ENCODE measurements at regions not wholly inside any gene's neighbourhood (a gene's known extent, or its start where the extent isn't known, plus 50 kb on each side); places are given as distances from the start of the nearest gene placed in this dataset.
"Not testable (repeated sequence)": the region's sequence is repeated elsewhere in the genome, so short reads cannot be mapped to it uniquely, and the experiment has no call there.

GRCh38 chr10:131833013-131833412 lies 67.8 kb upstream of the PPP2R2D start:
- DNase-seq = no peak

GRCh38 chr10:131833446-131834080 lies 67.2 kb upstream of the PPP2R2D start:
- no peak for DNase-seq

GRCh38 chr10:131834152-131834810 lies 66.5 kb upstream of the PPP2R2D start:
- no peak for DNase-seq

- no peak for DNase-seq
Measured at GRCh38 chr10:131838966-131839742, 61.7 kb upstream of the PPP2R2D start.

GRCh38 chr10:131839880-131840787 lies 60.7 kb upstream of the PPP2R2D start:
- not testable (repeated sequence) for DNase-seq

DNA sequence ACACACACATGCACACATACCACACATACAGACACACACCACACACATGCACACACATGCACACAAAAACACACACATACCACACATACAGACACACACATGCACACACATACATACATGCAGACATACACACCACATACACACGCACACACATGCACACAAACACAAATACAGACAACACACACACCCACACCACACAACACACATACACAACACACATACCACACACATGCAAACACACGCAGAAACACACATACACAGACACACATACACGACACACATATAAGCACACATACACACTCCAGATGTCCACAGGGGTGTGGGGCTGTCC lies 60.1 kb upstream of the PPP2R2D start:
- no peak for DNase-seq

DNA sequence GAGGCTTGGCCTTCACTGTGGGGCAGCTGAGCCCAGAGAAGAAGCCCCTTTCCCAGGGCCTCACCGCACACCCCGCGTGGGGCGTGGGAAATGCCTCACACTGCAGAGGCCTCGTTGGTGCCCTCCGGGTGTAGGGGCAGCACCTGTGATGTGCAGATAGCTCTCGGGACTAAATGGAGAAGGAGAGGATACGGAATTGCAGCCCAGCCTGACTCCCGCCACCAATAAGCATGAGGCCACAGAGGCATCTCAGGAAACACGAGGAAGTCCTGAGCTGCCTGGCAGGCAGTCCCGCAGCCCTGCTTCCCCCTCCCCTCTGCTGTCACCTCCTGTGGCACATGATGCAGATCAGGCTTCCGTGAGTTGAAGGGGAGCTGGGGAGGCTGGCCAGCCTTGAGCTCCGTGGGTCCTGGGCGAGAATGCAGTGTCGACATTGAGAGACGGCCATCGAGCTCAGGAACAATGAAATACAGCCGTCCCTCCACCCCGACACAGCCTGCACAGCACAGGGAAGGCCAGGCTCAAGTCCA lies 59.6 kb upstream of the PPP2R2D start:
- no peak for DNase-seq

GRCh38 chr10:131841661-131842139 lies 59.1 kb upstream of the PPP2R2D start:
- DNase-seq = no peak

DNA sequence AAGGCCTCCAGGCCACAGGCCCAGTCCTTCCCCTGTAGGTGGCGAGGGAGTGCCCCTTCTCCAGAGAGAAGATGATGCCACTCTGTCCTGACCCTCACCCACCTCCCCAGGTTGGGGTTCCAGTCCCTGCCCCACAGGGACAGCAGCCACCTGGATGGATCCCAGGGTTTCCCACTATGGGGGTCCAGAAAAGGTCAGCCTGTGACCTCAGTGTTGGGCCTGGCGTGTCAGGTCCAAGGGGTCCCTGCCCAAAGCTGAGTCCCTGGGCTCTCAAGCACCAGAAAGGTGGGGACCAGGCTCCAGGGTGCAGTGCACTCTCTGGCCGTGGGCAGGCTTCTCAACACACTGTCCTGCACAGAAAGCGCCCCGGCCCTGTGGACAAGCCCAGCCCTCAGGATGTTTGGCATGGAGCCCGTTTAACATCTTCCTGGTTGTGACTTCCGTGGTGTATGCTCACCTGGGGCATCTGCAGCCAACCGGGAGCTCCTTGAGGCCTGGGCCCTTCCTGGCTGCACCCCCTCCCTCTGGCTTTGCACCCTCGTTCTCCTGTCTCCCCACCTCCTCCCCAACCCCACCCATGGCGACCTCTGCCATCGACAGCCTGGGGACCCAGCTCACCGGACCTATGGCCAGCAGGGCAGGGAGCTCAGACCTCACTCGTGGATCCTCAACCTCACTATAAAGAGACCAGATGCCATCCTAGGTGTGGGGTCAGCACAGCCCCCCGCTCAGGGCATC lies 58.3 kb upstream of the PPP2R2D start:
- no peak for DNase-seq

DNA sequence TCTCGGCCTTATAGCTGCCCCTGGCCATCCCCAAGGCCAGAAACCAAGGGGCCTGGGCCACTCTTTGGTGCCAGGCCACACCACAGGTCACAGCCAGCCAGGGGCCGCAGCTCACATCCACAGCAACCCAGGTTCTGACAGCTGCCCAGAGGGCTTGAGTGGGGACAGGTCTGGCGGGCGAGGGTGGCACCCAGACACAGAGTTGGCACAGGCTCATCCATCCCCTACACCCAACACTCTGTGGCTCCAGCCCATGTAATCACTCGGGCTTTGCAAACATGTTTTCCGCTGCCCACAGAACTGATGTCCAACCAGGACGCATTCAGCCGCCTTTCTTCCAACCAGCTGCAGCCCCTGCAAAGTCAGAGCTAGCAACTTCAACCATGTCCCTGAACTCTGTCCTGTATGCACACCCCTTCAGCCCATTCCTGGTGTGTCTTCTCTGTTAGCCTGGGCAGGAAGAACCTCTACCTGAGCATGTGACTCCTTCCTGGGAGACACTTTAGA lies 57.7 kb upstream of the PPP2R2D start:
- DNase-seq = no peak

DNA sequence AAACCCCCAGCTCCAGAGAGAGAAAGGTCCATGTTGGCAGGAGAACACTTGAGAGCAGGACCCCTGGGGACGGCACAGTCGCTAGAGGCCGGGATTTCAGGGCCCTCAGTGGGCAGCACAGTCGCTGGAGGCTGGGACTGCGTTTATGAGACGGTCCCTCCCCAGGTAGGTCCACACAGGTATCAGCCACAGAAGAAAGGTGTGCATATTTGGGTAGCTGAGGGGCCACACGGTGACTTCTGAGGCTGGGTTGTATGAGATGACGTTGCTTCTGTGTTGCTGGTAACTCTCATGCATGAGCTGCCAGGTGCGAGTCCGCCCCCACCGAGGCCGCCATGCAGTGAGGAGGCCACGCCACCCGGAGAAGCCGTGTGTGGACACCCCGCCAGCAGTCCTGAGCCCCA lies 56.9 kb upstream of the PPP2R2D start:
- no peak for DNase-seq

- no peak for DNase-seq
Measured at GRCh38 chr10:131844529-131845084, 56.2 kb upstream of the PPP2R2D start.

DNA sequence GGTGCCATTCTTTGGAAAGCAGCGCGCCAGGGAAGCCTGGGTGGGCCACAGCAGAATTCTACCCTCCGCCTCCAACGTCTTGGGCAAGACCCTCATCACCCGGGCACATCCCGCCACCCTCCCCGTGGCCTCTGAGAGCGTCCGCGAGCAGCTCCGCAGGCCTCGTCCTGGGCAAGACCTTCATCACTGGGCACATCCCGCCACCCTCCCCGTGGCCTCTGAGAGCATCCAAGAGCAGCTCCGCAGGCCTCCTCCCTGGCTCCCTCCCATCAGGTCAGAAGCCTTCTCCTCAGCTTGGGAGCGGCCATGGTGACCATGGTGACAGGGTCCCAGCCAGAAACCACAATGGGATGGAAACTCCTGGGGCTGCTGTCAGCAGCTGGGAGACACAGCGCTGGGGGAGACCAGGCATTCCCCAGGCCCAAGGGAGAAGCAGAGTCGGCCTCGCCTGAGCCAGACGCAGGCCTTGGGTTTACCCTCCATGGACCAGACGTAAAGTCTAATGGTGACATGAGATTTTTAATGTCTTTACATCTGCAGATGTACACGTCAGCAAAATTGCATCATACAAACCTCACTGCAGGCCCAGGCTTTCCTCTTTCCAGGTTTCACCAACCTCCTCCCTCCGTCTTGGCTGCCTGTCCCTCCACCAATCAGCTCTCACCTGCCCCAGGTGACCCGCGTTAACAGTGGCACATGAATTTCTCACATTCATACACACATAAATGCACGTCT lies 55.1 kb upstream of the PPP2R2D start:
- DNase-seq = no peak

DNA sequence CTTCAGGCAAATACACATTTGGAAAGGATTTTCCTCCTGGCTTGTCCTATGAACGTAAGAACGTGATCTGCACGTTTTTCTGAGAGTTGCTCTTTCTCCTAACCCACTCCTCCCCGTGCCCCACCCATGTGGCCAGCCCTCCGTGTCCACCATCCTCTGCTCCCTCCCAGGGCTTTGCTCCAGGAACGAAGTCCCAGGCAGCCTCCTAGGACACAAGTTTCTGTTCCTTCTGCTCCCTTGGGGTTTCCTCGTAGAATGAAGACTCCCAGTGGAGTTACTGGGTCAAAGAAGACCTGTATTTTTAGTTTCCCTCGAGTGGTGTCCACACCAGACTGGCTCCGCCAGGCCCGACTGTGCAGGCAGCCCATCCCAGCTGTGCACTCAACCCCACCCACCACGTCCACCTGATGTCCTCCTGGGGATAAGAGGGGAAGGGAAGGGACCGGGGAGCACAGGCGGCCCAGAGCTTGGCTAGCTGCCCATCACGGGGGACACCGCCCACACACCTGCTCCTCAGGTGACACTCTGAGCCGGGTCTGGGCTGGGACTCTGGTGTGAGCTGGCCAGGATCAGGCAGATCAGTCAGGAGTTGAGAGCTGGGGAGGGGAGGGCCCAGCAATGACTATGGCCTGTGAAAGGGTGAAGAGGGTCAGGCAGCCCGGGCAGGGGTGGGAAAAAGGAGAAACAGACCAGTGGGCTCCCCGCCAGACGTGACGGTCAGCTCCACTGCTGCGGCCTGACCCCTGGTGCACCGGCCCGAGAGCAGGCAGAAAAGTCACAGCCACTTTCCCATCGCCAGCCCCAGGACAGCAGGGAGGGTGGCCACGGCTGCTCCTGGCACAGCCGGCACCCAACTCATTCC lies 54.3 kb upstream of the PPP2R2D start:
- DNase-seq = no peak

DNA sequence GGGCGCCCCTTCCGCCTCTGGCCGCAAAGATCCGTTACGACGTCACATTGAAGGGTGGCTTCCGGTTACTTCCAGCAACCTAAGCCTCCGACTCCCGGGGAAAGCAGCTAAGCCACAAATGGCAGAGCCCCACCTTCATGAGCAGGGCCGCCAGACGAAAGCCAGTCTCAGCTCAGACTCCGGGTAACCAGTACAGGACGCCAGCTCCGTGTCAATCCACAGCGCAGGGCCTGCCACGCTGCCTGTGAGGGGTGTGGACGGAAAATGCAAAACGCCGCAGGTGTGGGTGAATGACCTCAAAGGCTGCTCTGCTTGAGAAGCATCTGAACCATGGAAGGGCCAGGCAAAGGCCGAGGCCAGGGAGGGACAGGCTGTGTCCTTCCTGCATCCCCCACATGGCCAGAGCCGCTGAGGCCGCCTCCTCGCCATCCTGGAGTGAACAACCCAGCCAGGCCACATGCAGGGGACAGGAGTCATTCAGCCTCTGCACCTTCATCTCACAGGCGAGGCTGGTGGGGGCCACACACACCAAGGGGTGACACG lies 53.5 kb upstream of the PPP2R2D start:
- no peak for DNase-seq

- no peak for DNase-seq
Measured at GRCh38 chr10:131848296-131848695, 52.5 kb upstream of the PPP2R2D start.

DNA sequence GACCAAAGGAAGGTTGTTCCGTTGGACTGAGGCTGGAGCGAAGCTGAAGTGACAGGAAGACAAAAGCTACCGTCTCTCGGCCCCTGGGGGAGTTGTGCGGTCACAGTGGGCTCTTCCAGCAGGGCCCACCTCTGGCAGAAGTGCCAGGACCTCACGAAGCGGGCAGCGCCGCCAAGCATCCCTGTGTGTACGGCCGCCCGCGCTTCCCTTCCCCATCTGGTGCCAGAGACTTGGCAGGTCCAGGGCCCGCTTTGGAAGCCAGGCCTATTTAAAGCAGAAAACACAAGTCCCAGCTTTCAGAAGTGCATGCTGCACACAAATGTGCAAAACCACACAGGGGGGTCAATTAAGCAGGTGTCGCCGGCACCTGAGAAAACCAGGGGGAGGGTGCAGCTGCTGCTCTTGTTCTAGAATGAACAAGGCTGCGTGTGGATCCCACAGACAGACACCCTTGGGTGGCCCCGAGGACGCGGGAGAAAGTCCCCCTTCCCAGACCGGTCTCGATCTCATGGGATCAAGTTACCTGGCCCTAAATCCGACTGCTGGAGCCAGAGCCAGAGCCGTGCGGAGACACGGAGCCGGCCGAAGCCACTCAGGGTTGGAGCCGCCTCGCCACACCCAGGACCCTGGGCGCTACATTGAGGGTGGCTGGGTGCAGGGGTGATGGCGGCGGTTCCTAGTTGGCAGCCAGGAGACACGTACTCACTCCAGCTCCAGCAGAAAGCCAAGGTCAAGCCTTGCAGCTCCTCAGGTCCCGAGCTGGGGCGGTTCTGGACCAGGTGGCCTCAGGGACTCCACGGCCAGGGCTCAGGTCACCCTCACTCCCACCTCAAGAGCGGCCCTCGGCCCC lies 51.8 kb upstream of the PPP2R2D start:
- DNase-seq = no peak

Measured in renal pelvis (tissue), 1 donor.